ENCODE measurements at regions not wholly inside any gene's neighbourhood (a gene's known extent, or its start where the extent isn't known, plus 50 kb on each side); places are given as distances from the start of the nearest gene placed in this dataset.

GRCh38 chr14:76936483-76936882 is 92.0 kb downstream of the IRF2BPL start:
- Histone ChIP-seq H3K36me3 (no peaks in the 10 kb centered on the region), H3K9me3 (no peaks in the 10 kb centered on the region), H3K4me1 (peaks cover 2 to 12% of the 10 kb centered on the region in 2 donors), H3K4me3 (no peak overlapping the region), H3K27me3 (no peaks in the 10 kb centered on the region), H3K27ac (peak overlapping the region in 1 of 2 donors; percentile 17)
- TF ChIP-seq CTCF (IDR thresholded peaks at IDR 0.05): no peak
- intact Hi-C loops (cut with DNase I): no loop called here
- peak in 1 of 2 donors; percentile 75 for DNase-seq (ENCODE audit: low spot score in 2 of 2)

- no peak for DNase-seq (ENCODE audit: low spot score in 2 of 2)
- no peaks in the 10 kb centered on the region for H3K9me3 ChIP-seq
- no peaks in the 10 kb centered on the region for H3K36me3 ChIP-seq
- intact Hi-C loops (cut with DNase I): no loop called here
- no peak overlapping the region for H3K27ac ChIP-seq
- TF ChIP-seq CTCF (IDR thresholded peaks at IDR 0.05): no peak
- H3K27me3 ChIP-seq: no peaks in the 10 kb centered on the region
- H3K4me1 ChIP-seq: peaks cover 6 to 18% of the 10 kb centered on the region in 2 donors
- no peak overlapping the region for H3K4me3 ChIP-seq
These were observed 95.0 kb downstream of the IRF2BPL start for GRCh38 chr14:76933515-76933914.

GRCh38 chr14:76931631-76932402 is 96.7 kb downstream of the IRF2BPL start:
- Histone ChIP-seq H3K4me1 (peaks cover 8 to 27% of the 10 kb centered on the region in 2 donors), H3K36me3 (no peaks in the 10 kb centered on the region), H3K27me3 (no peaks in the 10 kb centered on the region), H3K9me3 (no peaks in the 10 kb centered on the region), H3K27ac (no peak overlapping the region), H3K4me3 (no peak overlapping the region)
- TF ChIP-seq CTCF (IDR thresholded peaks at IDR 0.05): no peak
- intact Hi-C loops (cut with DNase I): no loop called here
- no peak for DNase-seq (ENCODE audit: low spot score in 2 of 2)

GRCh38 chr14:76930549-76930948 is 98.0 kb downstream of the IRF2BPL start:
- H3K36me3 ChIP-seq: no peaks in the 10 kb centered on the region
- no peaks in the 10 kb centered on the region for H3K9me3 ChIP-seq
- peaks cover 8 to 26% of the 10 kb centered on the region in 2 donors for H3K4me1 ChIP-seq
- no peak for TF ChIP-seq CTCF (IDR thresholded peaks at IDR 0.05)
- no peak for DNase-seq (ENCODE audit: low spot score in 2 of 2)
- H3K27ac ChIP-seq: no peak overlapping the region
- intact Hi-C loops (cut with DNase I): no loop called here
- no peaks in the 10 kb centered on the region for H3K27me3 ChIP-seq
- H3K4me3 ChIP-seq: no peak overlapping the region

- H3K36me3 ChIP-seq: no peaks in the 10 kb centered on the region
- DNase-seq (ENCODE audit: low spot score in 2 of 2): no peak
- no peak overlapping the region for H3K4me3 ChIP-seq
- no peak for TF ChIP-seq CTCF (IDR thresholded peaks at IDR 0.05)
- intact Hi-C loops (cut with DNase I): no loop called here
- no peak overlapping the region for H3K27ac ChIP-seq
- peaks cover 8 to 26% of the 10 kb centered on the region in 2 donors for H3K4me1 ChIP-seq
- H3K27me3 ChIP-seq: no peaks in the 10 kb centered on the region
- no peaks in the 10 kb centered on the region for H3K9me3 ChIP-seq
These were observed 98.6 kb downstream of the IRF2BPL start for GRCh38 chr14:76929927-76930326.
